Activated naive CD4-positive, alpha-beta T cell treated with Interleukin-2 at 50 U/mL for 16 hours (primary cell): ENCODE measurements at regions not wholly inside any gene's neighbourhood (a gene's known extent, or its start where the extent isn't known, plus 50 kb on each side); places are given as distances from the start of the nearest gene placed in this dataset.

Source experiments
- DNase-seq: peaks from one replicate; pipeline ENCODE4 v3.0.0-alpha.2; 2020

- peak; percentile 61 for DNase-seq
These were observed 253.5 kb upstream of the GATB start for GRCh38 chr4:152014280-152014679.

- DNase-seq = no peak
These were observed 250.7 kb upstream of the GATB start for GRCh38 chr4:152011469-152011868.

GRCh38 chr4:152010710-152011079 lies 249.9 kb upstream of the GATB start:
- no peak for DNase-seq

- DNase-seq = no peak
These were observed 249.3 kb upstream of the GATB start for GRCh38 chr4:152009983-152010709.

DNA sequence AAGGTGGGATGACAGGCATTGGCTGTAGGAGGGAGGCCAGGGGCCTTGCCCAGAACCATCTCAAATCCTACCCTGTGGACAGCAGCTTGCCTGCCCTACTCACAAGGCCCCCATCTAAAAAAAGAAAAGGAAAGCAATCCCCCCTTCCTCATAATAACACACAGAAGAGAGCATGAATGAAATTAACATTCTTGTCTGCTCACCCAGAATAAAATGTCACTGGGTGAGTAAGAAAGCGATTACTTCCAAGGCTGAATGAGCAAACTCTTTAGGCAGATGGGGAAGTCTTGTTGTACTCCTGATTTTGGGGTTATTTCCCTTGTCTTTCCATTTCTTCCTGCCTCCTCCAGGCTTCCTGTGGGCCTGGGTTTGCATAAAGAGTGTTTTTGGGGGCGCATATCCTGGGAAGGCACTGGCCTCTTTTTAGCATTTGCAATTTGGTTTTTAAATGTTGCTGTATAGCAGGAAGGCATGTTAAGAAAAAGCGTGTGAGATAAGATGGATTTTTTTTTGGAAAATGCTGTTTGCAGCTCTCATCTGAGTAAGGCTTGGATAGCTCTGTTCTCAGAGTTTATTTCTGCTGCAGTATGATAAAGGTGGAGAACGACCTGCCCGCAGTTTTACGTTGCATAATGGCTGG lies 248.3 kb upstream of the GATB start:
- DNase-seq = no peak

DNA sequence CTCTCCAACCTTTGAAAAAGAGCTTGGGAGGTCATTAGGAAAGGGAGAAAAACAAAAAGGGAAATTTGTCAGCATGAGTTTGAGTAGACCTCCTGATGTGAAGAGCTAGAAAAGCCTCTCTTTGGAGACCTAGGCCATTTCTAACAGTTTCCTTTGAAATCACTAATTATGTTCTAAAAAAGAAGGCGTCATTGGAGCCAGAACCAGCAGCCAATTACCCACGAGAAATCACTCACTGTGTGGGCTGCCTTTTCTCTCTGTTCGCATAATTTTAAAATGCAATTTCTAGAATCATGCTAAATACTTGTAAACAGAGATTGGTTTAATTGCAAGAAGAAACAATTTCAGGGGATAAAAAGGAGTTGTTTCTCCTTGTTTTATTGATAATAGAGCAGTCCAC lies 246.3 kb upstream of the GATB start:
- no peak for DNase-seq

DNA sequence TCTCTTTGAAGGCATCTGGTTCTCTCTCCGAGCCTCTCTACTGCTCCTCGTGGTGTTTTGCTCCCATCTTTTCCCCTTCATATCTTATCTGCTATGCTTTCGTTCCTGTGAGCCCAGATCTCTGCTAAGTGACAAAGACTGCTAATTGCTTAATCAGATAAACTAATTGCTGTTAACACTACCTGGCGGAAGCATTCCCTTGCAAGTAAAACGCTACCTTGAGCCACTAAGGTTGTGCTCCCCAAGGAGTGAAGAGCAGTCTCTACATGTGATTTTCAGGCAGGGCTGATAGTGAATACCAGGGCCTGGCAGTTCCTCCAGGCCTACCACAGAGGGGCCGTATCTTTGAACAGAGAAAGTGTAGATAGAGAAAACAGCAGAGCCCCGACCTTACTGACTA lies 244.0 kb upstream of the GATB start:
- DNase-seq = no peak

DNA sequence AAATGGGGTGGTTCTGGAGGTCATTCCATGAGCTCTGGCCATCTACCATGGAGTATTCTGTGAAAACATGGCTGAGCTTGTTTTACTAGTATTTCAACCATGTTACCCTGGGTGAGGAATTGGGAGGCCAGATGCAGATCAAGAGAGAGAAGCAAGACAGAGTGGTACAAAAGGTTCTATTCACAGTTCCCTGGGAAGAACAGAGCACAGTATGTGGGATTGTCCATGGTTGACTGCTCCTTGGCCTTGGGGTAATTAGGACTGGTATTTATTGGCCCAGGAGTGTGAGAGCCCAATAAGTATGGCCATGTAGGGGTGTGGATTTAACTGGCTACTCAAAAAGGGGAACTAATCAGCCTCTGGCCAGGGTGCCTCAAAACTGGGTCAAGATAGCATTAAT lies 239.7 kb upstream of the GATB start:
- no peak for DNase-seq

DNA sequence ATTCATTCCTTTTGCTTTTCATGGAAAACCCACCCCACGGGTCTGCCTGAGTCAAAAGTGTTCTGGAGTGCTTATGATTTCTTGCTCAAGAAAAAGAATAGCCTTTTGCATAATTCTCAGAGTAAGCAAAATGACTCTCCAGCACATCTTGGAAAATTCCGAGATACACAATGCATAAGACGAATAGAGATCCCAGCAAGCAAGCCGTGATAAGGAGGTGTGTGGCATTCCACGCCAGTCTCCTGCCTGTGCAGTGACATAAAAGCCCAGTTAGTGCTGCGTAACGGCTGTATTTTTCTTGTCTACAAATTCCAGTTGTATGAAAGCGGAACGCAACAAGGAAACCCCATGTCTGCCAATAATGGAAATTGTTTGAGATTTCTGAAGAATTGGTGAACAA lies 237.9 kb upstream of the GATB start:
- DNase-seq = no peak

DNA sequence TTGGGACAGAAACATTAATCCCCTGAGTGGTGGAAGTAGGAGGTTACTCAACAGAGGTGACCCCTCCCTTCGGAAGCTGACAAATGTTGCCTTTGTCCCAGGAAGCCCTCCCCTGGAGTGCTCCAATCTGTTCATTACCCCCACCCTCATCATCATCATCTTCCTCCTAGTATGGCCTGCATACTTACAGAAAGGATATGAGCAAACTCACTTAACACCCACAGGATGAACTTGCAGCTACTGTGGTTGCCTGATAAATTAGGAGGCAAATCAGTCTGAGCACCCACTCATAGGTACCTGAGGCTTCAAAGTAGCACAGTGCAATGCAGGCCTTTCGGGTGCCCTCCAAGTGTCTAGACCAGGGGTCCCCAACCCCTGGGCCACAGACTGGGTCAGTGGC lies 236.7 kb upstream of the GATB start:
- no peak for DNase-seq

DNA sequence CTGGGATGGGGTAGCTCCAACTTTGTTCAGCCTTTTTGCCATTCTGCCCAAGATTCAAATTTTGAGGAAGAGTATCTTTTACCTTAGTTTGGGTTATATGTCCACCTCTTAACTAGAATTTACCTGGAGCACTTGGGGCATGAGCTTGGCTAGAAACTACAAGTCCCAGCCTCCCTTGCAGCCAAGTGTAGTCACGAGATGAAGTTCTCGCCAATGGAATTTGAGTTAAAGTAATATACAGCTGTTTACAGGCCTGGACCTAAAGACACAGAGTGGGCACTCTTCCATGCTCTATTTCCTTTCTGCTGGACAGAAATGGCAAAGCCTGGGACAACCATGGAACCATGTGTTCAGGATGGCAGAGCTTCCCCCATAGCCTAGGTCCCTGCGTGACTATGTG lies 233.6 kb upstream of the GATB start:
- no peak for DNase-seq

- no peak for DNase-seq
These were observed 232.7 kb upstream of the GATB start for GRCh38 chr4:151993521-151993920.

GRCh38 chr4:151992332-151993154 lies 231.7 kb upstream of the GATB start:
- DNase-seq = no peak

- DNase-seq = no peak
These were observed 231.0 kb upstream of the GATB start for GRCh38 chr4:151991884-151992167.

DNA sequence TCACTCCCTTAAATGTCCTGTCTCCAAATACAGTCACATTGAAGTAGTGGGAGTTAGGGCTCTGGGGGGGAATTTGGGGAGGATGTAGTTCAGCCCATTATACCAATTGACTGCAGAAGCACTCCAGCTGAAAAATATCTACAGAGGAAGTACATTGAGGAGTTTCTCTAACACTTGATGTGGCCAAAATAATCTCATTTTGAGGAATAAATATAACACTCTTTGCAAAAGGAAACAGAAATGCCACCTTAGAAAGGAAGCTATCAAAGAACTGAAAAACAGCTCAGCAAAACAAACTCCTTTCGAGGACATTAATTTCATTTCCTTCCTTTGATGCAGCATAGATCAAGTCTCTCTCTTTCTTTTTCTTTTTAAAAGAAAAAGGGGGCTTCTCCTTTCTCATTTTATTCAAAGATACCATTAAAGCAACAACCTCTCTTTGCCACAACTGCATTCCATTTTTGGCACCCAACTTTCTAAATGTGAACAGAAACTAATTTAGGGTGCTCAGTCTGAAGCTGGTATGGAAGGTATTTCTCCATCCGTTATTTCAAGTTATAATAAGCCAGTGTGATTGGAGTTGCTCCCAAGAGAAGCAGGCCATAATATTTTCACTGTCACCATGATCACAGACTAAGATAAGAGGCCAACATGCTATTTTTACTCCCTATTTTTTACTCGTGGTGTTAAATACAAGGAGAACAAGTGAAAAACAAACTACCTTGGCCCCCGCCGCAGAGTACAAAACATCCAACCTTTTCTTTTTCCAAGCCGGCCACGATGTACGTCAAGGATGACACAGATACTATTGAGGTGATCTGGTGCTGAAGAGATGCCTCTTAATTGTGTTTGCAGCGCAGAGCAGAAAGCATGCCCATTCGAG lies 230.4 kb upstream of the GATB start:
- no peak for DNase-seq

GRCh38 chr4:151990201-151990600 lies 229.4 kb upstream of the GATB start:
- DNase-seq = no peak

DNA sequence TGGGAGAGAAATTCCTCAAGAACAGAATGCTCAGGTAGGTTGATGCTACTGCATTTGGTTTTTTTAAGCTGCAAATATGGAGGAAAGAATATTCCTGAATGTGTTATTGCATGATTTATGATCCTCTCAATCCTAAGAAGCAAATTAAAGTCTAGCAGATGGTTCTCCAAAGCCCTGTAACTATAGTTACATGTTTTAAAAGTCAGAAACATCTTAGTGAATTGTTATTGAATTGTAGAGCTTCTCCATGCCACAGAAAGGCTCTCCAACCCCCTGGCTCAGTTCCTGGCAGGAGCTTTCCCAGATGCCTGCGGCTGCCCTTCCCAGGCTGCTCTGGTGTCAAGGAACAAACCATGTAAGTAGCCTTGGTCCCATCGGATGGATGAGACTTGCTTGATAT lies 227.8 kb upstream of the GATB start:
- DNase-seq = no peak

DNA sequence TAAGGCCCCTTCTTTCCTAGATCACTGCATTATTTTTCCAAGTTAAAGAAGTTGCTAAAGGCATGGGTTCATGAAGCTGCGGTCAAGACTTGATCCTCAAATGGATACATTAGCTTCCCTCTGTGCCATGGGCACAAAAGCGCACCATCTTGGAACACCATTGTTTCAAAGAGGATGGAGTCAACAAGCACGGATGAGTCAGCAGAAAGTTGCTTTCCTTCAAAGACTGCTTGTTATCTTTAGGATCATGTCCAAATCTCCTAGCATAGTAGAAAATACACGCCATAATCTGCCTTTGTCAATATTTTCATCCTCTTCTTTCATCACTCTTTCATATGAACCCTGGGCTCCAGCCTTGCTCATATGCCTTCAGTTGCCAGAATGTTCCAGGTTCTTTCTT lies 226.8 kb upstream of the GATB start:
- no peak for DNase-seq

- no peak for DNase-seq
These were observed 223.0 kb upstream of the GATB start for GRCh38 chr4:151983854-151984253.

DNA sequence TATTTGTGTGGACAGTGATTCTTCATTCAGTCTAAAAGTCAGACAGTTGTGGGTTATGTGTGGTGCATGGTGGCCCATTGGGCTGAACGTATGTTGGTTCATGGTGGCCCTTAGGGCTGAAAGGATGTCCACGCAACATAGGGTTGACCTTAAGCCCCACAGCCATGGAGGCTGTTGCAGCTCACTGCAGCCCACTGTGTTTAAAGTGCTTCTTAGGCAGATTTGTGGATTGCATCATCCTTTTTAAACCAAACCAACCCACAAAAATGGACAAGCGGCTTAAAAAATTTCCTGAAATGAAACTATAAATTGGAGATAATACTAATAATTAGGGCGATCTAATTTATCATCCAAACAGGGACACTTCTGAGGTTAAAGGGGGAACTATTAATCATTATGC lies 219.0 kb upstream of the GATB start:
- no peak for DNase-seq

GRCh38 chr4:151968643-151969042 lies 207.8 kb upstream of the GATB start:
- DNase-seq = no peak

DNA sequence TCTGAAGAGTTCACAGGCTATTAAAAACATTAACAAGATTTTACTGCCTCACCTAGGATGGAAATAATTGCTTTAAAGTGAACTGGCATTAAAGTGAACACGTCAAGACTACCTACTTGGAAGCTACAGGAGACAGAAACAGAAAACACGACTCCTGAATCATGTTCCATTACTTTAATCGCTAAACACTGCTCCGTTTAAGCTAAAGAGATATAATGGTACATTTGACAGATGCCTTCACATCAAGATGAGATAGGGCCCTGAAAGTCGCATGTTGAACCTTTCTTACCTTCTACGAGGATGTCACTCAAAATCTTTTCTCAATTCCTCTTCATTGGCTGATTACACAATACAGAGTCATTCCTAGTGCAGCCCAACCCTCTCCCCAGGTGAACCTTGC lies 206.3 kb upstream of the GATB start:
- DNase-seq = no peak

GRCh38 chr4:151962138-151962823 lies 201.5 kb upstream of the GATB start:
- no peak for DNase-seq
